SK-N-SH (cell line): ENCODE measurements at regions not wholly inside any gene's neighbourhood (a gene's known extent, or its start where the extent isn't known, plus 50 kb on each side); places are given as distances from the start of the nearest gene placed in this dataset.

Source experiments
- CTCF ChIA-PET: fragments of 300-600, 350-600 bp; formaldehyde crosslinking; extraction: SDS; loops from one replicate; lab custom pipeline; 2021; lab: Yijun Ruan, JAX
- POLR2A ChIA-PET: fragments of 350-600 bp; sonication (Branson Sonifier 250); formaldehyde crosslinking; extraction: SDS; loops from one replicate; lab custom pipeline; 2020; ENCODE audit warnings: antibody characterized with exemption, inconsistent platforms; lab: Yijun Ruan, JAX
- DNase-seq: peaks from one replicate; pipeline ENCODE4 v3.0.0; 2012
- H2AFZ ChIP-seq: fragments of 200-600 bp; sonication (generic); 2 replicates; pipeline ENCODE4 v1.8.1; 2016; ENCODE audit warnings: antibody characterized with exemption, mild to moderate bottlenecking, low read depth
- H3F3A ChIP-seq: fragments of 200-600 bp; sonication (generic); replicated peaks from 2 replicates; pipeline ENCODE3; 2016; ENCODE audit warnings: antibody characterized with exemption, mild to moderate bottlenecking; ENCODE audit not compliant: insufficient read depth
- H3K27ac ChIP-seq, 2 experiments: fragments of 200-500 bp in 1 of 2; fragments of 200-600 bp in 1 of 2; sonication (Bioruptor generic) in 1 of 2; sonication (generic), shearing (Covaris generic) in 1 of 2; 2 replicates each; pipeline versions ENCODE4 v1.5.1 to v1.6.1; 2014 to 2016; ENCODE audit warnings: low read depth in 2 of 2, inconsistent platforms in 1 of 2, low read length in 1 of 2, mild to moderate bottlenecking in 1 of 2, mixed read lengths in 1 of 2
- H3K27me3 ChIP-seq: fragments of 200-600 bp; sonication (generic), shearing (Covaris generic); 2 replicates; pipeline ENCODE4 v1.6.1; 2016; ENCODE audit warnings: mixed run types; ENCODE audit not compliant: insufficient read depth
- H3K36me3 ChIP-seq, 2 experiments: fragments of 200-500 bp in 1 of 2; fragments of 200-600 bp in 1 of 2; sonication (Bioruptor generic) in 1 of 2; sonication (generic) in 1 of 2; replicated peaks in 1 of 2; 2 replicates each; pipeline versions ENCODE3 to v1.5.1; 2014 to 2016; ENCODE audit warnings: low read length in 1 of 2, mild to moderate bottlenecking in 1 of 2; ENCODE audit not compliant: insufficient read depth in 2 of 2, control insufficient read depth in 1 of 2
- H3K4me1 ChIP-seq, 2 experiments: fragments of 200-500 bp in 1 of 2; fragments of 200-600 bp in 1 of 2; sonication (Bioruptor generic) in 1 of 2; sonication (generic), shearing (Covaris generic) in 1 of 2; 2 replicates each; pipeline versions ENCODE4 v1.5.1 to v1.6.1; 2014 to 2016; ENCODE audit warnings: low read depth in 1 of 2, low read length in 1 of 2, mixed run types in 1 of 2; ENCODE audit not compliant: insufficient read depth in 2 of 2, control insufficient read depth in 1 of 2
- H3K4me2 ChIP-seq: fragments of 200-600 bp; sonication (generic), shearing (Covaris generic); 2 replicates; pipeline ENCODE4 v1.6.1; 2017; ENCODE audit warnings: mixed run types
- H3K4me3 ChIP-seq, 2 experiments: fragments of 200-500 bp in 1 of 2; fragments of 200-600 bp in 1 of 2; sonication (Bioruptor generic) in 1 of 2; sonication (generic), shearing (Covaris generic) in 1 of 2; 2 replicates each; pipeline versions ENCODE4 v1.5.1 to v1.8.1; 2014 to 2016; ENCODE audit warnings: low read depth in 2 of 2, inconsistent platforms in 1 of 2, low read length in 1 of 2, mild to moderate bottlenecking in 1 of 2, mixed read lengths in 1 of 2, moderate library complexity in 1 of 2
- H3K79me2 ChIP-seq: fragments of 200-600 bp; sonication (generic); 2 replicates; pipeline ENCODE4 v1.8.1; 2017; ENCODE audit warnings: mild to moderate bottlenecking; ENCODE audit not compliant: insufficient read depth
- H3K9ac ChIP-seq: fragments of 200-600 bp; sonication (generic); 2 replicates; pipeline ENCODE4 v1.6.1; 2017; ENCODE audit warnings: mixed run types
- H3K9me2 ChIP-seq: fragments of 200-600 bp; sonication (generic); 2 replicates; pipeline ENCODE4 v1.6.1; 2017; ENCODE audit warnings: mixed run types
- H3K9me3 ChIP-seq: fragments of 200-600 bp; sonication (generic); 2 replicates; pipeline ENCODE4 v1.6.1; 2017; ENCODE audit warnings: mixed run types, mild to moderate bottlenecking, moderate library complexity
- H4K20me1 ChIP-seq: fragments of 200-600 bp; sonication (generic); 2 replicates; pipeline ENCODE4 v1.6.1; 2017; ENCODE audit warnings: mild to moderate bottlenecking, mixed run types; ENCODE audit not compliant: insufficient read depth
- EZH2phosphoT487 ChIP-seq: fragments of 200-600 bp; sonication (generic); IDR thresholded peaks from 2 replicates; pipeline ENCODE4 v1.6.1; 2017; ENCODE audit warnings: low read depth, mixed run types, mild to moderate bottlenecking, antibody characterized with exemption, moderate library complexity, borderline replicate concordance
- TAF1 ChIP-seq: IDR thresholded peaks from 2 replicates; pipeline ENCODE4 v1.6.1; 2012; ENCODE audit warnings: low read depth, mild to moderate bottlenecking, low read length, moderate library complexity, borderline replicate concordance
- TEAD4 ChIP-seq: IDR thresholded peaks from 2 replicates; pipeline ENCODE4 v1.4.0; 2012; ENCODE audit warnings: mild to moderate bottlenecking, borderline replicate concordance; ENCODE audit not compliant: insufficient read depth
- WGBS: methylation state at CpG from one replicate; pipeline ENCODE4 v1.1.6; 2017; ENCODE audit warnings: low lambda C conversion rate; 5-methylcytosine and 5-hydroxymethylcytosine counted together
- TF ChIP-seq, protein P1 (sequence below): fragments of 200-600 bp; sonication (generic); IDR thresholded peaks from 2 replicates; pipeline ENCODE4 v1.6.1; 2017; ENCODE audit warnings: antibody characterized with exemption, mild to moderate bottlenecking, moderate library complexity
- TF ChIP-seq, protein P2 (sequence below): IDR thresholded peaks from 2 replicates; pipeline ENCODE4 v1.6.1; 2012; ENCODE audit warnings: mild to moderate bottlenecking, low read depth, low read length, moderate library complexity
- TF ChIP-seq, protein P3 (sequence below): IDR thresholded peaks from 2 replicates; pipeline ENCODE4 v1.4.0; 2012; ENCODE audit warnings: low read depth, borderline replicate concordance

DNA sequence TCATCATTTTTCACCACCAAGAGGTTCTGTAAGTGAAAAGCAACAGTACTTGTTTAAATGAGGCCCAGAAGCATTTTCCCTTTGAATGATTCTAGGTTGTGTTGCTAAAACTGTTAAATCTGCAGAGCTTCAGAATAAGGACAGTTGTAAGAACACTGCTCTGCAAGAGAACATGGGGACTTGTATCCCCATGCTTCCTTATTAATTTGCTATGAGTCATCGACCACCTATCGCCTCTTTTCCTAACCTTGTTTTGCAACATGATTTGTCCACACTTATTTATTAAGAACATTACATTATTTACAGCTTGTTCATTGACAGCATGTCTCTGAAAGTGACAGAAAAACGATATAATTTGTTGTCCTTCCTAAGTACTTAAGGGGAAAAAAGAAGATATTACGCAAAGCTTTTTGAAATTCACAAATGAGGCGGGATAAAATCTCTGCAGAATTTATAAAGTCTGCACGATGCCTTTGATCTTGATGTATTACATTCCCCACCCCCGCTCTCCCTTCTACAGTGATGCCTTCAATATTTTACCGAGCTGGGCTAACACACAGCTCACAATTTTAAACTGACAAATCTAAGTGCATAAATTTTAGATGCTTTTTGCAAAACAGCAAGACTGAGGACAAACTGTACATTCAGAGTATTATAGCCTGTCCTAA, 220.0 kb upstream of the SPTLC3 start:
- no peaks in the 10 kb centered on the region for H3K4me1 ChIP-seq
- TF ChIP-seq TAF1: no peak
- TF ChIP-seq, protein P1, sequence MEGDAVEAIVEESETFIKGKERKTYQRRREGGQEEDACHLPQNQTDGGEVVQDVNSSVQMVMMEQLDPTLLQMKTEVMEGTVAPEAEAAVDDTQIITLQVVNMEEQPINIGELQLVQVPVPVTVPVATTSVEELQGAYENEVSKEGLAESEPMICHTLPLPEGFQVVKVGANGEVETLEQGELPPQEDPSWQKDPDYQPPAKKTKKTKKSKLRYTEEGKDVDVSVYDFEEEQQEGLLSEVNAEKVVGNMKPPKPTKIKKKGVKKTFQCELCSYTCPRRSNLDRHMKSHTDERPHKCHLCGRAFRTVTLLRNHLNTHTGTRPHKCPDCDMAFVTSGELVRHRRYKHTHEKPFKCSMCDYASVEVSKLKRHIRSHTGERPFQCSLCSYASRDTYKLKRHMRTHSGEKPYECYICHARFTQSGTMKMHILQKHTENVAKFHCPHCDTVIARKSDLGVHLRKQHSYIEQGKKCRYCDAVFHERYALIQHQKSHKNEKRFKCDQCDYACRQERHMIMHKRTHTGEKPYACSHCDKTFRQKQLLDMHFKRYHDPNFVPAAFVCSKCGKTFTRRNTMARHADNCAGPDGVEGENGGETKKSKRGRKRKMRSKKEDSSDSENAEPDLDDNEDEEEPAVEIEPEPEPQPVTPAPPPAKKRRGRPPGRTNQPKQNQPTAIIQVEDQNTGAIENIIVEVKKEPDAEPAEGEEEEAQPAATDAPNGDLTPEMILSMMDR: no peak
- TF ChIP-seq TEAD4: no peak
- no peaks in the 10 kb centered on the region for H3K27me3 ChIP-seq
- H3K36me3 ChIP-seq: no peaks in the 10 kb centered on the region
- H3K4me2 ChIP-seq: no peak overlapping the region
- no peak overlapping the region for H3K27ac ChIP-seq
- no peaks in the 10 kb centered on the region for H3K79me2 ChIP-seq
- H3K9ac ChIP-seq: no peak overlapping the region
- DNase-seq: no peak
- WGBS: 26% methylated on average over 8 of the region's 8 CpGs
- ChIA-PET CTCF (interaction anchor here (1.3 to 1.4 kb wide), 2 partner anchors 10 to 136 kb away, joined by 3 read pairs; no protein-coding TSS in a partner anchor), POLR2A (no interaction called here)
- no peak overlapping the region for H3K4me3 ChIP-seq
- no peaks in the 10 kb centered on the region for H3F3A ChIP-seq
- H3K9me2 ChIP-seq: no peaks in the 10 kb centered on the region
- no peaks in the 10 kb centered on the region for H4K20me1 ChIP-seq
- H2AFZ ChIP-seq: no peak overlapping the region
- no peaks in the 10 kb centered on the region for H3K9me3 ChIP-seq

DNA sequence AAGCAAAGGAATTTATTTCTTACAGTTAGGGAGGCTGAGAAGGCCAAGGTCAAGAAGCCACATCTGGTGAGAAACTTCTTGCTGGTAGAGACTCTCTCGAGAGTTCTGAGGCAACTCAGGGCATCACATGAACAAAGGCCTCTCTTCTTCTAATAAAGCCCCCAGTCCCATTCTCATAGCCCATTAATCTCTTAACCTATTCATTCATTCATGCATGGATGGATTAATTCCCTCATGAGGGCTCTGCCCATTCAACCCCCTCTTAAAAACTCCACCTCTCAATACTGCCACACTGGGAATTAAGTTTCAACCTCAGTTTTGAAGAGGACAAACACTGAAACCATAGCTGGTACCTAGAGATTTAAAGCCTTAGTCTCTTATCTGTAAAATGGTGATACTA, 217.9 kb upstream of the SPTLC3 start:
- H3K9me3 ChIP-seq: no peaks in the 10 kb centered on the region
- H3K27ac ChIP-seq: no peak overlapping the region
- WGBS: 0% methylated on average over 1 of the region's 1 CpG
- CTCF ChIA-PET: no interaction called here
- POLR2A ChIA-PET: no interaction called here
- no peak overlapping the region for H3K4me2 ChIP-seq
- no peak overlapping the region for H2AFZ ChIP-seq
- no peaks in the 10 kb centered on the region for H3K27me3 ChIP-seq
- H3K4me1 ChIP-seq: no peaks in the 10 kb centered on the region
- no peaks in the 10 kb centered on the region for H3K79me2 ChIP-seq
- no peaks in the 10 kb centered on the region for H3K9me2 ChIP-seq
- TF ChIP-seq, protein P2, sequence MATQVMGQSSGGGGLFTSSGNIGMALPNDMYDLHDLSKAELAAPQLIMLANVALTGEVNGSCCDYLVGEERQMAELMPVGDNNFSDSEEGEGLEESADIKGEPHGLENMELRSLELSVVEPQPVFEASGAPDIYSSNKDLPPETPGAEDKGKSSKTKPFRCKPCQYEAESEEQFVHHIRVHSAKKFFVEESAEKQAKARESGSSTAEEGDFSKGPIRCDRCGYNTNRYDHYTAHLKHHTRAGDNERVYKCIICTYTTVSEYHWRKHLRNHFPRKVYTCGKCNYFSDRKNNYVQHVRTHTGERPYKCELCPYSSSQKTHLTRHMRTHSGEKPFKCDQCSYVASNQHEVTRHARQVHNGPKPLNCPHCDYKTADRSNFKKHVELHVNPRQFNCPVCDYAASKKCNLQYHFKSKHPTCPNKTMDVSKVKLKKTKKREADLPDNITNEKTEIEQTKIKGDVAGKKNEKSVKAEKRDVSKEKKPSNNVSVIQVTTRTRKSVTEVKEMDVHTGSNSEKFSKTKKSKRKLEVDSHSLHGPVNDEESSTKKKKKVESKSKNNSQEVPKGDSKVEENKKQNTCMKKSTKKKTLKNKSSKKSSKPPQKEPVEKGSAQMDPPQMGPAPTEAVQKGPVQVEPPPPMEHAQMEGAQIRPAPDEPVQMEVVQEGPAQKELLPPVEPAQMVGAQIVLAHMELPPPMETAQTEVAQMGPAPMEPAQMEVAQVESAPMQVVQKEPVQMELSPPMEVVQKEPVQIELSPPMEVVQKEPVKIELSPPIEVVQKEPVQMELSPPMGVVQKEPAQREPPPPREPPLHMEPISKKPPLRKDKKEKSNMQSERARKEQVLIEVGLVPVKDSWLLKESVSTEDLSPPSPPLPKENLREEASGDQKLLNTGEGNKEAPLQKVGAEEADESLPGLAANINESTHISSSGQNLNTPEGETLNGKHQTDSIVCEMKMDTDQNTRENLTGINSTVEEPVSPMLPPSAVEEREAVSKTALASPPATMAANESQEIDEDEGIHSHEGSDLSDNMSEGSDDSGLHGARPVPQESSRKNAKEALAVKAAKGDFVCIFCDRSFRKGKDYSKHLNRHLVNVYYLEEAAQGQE: no peak
- no peak for TF ChIP-seq EZH2phosphoT487
- TF ChIP-seq, protein P3, sequence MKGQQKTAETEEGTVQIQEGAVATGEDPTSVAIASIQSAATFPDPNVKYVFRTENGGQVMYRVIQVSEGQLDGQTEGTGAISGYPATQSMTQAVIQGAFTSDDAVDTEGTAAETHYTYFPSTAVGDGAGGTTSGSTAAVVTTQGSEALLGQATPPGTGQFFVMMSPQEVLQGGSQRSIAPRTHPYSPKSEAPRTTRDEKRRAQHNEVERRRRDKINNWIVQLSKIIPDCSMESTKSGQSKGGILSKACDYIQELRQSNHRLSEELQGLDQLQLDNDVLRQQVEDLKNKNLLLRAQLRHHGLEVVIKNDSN: no peak
- no peaks in the 10 kb centered on the region for H3K36me3 ChIP-seq
- no peak overlapping the region for H3K4me3 ChIP-seq
- H3F3A ChIP-seq: no peaks in the 10 kb centered on the region
- H4K20me1 ChIP-seq: no peaks in the 10 kb centered on the region
- H3K9ac ChIP-seq: no peak overlapping the region
- DNase-seq: no peak
